NCI-H128 (cell line): ENCODE measurements at regions not wholly inside any gene's neighbourhood (a gene's known extent, or its start where the extent isn't known, plus 50 kb on each side); places are given as distances from the start of the nearest gene placed in this dataset.

Experiments
- DNase-seq: peaks from one replicate; lab custom pipeline; 2025; ENCODE audit not compliant: unreplicated experiment; lab: John Stamatoyannopoulos, UW

DNA sequence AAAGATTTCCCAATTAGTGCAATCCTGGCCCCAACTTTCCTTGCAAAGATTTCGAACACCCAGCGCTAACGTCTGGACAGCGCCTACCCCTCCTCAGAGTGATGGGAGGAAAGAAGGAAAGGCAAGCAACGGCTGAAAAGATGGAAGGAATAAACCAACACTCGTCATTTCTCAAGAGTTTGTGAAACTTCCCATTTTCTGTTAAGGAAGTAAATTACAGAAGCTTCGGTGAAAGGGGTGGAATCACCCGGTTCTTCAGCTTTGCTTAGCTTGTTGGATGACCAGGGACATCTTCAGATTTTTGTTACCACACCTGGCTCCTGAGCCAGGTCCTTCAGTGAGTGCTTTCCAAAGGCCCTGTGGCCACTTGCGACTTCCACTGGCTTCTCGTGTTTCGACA is 313.1 kb downstream of the SKIDA1 start:
- no peak for DNase-seq

DNA sequence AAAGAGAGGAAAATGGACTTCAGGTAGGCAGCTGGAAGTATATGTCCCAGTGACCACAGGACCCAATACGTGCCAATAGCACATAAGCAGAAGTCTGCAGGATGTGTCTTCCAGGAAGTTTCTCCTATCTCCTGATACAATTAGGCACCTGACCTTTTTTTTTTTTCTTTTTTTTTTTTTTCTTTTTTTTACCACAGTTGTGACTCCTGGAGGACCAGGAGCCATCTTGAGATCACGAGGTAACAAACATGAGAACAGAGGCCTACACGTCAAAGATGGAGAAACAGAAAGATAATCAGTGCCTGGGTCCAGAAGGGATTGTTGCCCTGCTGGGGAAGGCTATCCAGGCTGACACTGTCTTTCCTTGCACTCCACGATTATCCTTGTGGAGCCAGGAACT is 312.4 kb upstream of the NEBL start:
- DNase-seq: no peak

- DNase-seq: no peak
Measured at GRCh38 chr10:21208666-21209316, 311.7 kb upstream of the NEBL start.

DNA sequence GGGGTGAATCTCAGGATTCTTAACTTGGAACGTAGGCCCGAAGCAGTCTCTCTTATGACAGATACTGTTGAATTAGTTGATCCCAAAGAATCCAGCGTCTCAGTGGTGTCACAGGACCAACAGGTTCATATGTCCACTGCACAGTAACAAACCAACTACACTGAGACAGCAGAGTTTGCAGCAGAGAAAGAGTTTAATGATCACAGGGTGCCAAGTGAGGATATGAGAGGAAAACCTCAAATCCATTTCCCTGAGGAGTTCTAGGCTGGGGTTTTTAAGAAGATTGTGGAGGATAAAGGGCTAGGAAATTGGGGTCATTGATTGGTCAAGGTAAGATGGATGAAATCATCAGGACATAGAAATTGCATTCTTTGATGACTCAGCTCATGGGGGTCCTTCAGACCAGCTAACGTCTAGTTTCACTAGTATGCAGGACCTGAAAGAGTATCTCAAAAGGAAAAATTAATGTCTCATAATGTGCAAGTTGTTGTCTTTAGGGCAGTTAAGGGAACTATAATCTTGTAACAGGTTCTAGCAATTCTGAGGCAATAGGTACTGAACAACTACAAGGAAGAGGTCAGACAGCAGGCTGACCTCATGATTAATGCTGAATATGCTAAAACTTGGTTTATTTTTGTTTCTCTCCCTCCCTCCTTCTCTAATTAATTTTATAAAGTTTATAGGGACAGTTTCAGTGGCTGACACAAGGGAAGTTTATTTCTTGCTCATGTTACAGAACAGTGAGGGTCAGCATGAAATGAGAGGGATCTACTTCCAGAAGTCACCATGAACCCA is 310.9 kb upstream of the NEBL start:
- DNase-seq: no peak

DNA sequence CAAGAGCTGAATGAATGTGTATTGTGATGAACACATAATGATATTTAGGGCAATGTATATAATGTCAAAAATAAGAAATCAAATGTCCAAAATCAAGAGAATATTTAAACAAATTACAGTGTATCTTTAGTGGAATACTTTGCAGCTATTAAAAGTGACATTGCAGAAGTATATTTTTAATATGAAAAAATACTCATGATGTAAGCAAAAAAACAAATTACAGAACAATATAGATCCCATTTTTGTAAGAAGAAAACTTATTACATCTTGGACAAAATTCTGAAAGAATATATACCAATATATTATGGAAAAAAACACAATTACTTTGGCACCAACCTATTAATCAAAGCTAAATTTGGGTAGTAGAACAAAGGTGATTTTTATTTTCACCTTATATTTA is 308.2 kb upstream of the NEBL start:
- DNase-seq: no peak

DNA sequence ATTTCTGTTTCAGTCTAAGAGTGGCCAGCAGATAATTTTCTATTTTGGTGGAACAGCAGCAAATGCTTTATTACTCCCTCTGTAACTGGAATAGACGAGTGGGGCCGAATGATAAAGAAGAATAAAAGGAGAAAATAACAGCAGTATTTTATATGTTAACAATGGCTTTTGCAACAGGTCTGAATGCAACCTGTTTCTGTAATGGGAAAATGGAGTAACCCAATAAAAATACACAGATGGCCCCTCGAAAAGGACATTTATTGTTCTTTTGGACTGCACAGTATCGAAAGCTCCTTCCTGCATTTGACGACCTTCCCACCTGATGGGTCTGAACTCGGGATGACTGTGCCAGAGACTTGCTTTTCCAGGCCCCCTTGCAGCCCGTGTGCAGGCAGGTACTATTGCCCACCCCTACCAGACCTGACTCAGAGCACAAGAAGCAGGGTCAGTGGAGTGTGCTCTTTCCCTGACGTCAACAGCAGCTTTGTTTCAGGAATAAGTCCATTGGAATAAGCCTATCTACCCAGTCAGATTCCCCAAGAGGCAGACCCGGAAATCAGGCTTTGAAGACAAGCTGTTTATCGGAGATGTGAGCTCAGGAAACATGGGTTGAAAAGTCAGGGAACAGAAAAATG is 306.5 kb upstream of the NEBL start:
- DNase-seq: no peak

GRCh38 chr10:21202776-21203462 is 305.8 kb upstream of the NEBL start:
- no peak for DNase-seq

DNA sequence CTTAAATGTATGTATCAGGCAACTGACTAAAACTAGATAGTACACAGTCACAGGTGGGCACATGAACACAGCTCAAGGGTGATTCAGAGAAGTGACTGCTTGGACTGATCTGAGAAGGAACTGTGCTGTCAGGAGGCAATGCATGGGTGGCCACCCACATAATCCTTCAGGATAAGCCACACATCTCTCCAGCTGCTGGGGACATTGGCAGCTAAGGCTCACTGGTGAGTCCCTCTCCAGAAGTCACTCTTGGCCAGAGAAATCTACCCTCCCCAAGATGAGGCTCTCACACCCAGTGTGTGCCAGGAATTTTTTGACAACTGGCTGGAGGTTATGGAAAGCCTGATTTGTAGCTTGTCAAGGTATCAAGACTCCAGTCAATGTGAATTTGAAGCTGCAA is 302.4 kb upstream of the NEBL start:
- DNase-seq: no peak

DNA sequence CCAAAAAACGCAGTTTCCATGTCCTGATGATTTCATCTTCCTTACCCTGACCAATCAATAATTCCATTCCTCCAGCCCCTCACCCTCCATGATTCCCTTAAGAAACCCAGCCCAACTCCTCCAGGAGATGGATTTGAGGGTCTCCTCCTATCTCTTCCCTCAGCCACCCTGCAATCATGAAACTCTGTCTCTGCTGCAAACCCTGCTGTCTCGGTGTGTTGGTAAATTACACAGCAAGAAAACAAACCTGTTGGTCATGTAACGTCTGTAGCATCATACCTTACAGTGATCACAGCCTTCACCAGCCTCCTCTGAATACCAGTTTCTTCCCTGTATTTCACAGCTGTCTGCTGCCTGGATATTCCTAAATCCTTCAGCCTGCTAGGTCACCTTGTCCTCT is 300.7 kb upstream of the NEBL start:
- DNase-seq: no peak

GRCh38 chr10:21196822-21197395 is 299.8 kb upstream of the NEBL start:
- DNase-seq: no peak

- no peak for DNase-seq
Measured at GRCh38 chr10:21195252-21195651, 298.1 kb upstream of the NEBL start.

GRCh38 chr10:21194510-21194993 is 297.4 kb upstream of the NEBL start:
- no peak for DNase-seq

DNA sequence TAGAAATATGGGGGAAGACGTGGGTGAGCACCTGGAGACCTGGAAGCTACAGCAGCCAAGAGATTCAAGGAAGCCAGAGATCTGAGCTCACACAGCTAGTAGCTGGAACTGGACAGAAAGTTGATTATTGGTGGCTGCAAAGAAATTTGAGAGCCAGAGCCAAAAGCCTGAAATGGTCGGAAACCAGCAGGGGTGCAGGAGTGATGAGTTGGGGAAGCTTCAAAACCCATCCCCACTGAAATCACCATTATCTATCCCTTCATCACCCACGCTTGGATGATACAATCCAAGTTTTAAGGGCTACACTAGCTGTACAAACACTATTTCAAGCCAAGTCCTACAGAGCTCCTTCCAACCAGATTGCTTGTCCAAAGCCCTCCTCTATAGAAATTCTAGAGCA is 296.1 kb upstream of the NEBL start:
- no peak for DNase-seq

GRCh38 chr10:21191512-21191911 is 294.4 kb upstream of the NEBL start:
- DNase-seq: no peak

DNA sequence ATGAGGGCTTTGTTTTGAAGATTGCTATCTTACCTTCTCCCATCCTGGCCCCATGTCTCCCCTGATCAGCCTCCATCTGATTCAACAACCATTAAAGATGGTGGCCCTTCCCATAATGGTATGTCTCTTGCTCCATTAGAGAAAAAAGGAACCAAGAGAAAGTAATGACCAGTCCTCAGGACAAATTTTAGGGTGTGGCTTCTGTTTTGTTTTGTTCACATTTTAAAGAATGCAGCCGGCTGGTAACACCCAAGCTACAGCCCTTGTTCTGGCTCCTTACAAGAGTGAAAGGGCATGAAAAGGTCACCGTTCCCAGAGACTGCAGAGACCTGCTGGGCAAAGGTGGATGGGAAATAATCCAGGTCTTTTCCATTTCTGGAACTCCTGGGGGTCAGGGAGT is 287.9 kb upstream of the NEBL start:
- DNase-seq: no peak

- DNase-seq: no peak
Measured at GRCh38 chr10:21184216-21184615, 287.1 kb upstream of the NEBL start.

GRCh38 chr10:21183025-21183424 is 285.9 kb upstream of the NEBL start:
- DNase-seq: no peak

DNA sequence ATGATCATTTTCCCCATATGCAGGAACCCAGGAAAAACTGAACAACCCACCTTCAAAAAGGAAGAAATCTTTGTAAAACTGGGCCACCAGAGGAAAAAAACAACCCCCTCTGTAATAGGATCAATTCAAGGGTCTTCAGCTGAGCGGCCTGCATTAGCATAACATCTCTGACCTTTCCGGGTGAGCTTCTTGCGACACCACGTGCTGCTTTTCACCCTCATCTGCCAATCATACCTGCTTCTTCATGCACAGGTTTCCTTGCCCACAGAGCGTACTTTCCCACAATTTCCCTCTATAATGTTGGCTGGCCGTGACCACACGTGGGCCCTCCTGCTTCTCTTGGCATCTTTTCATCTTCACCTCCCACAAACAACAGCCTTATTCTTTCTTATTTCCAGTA is 284.3 kb upstream of the NEBL start:
- no peak for DNase-seq

GRCh38 chr10:21180604-21181003 is 283.5 kb upstream of the NEBL start:
- no peak for DNase-seq

- DNase-seq: no peak
Measured at GRCh38 chr10:21176934-21177480, 279.9 kb upstream of the NEBL start.

DNA sequence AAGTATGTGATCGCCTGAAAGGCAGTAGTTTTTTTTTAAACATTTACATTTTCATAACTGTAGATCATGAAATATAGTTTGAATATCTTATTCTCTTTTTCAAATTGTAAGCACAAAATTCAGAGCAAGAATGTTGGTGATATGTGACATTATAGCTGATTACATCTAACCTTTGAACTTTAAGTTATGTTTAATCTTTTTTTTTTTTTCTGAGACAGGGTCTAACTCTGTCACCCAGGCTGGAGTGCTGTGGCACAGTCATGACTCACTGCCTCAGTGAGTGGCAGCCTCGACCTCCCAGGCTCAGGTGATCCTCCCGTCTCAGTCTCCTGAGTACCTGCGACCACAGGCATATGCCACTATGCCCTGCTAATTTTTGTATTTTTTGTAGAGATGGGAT is 278.7 kb upstream of the NEBL start:
- no peak for DNase-seq
